GM19239 (cell line): ENCODE measurements at regions not wholly inside any gene's neighbourhood (a gene's known extent, or its start where the extent isn't known, plus 50 kb on each side); places are given as distances from the start of the nearest gene placed in this dataset.
"Not testable (repeated sequence)": the region's sequence is repeated elsewhere in the genome, so short reads cannot be mapped to it uniquely, and the experiment has no call there.

ENCODE experiments used
- DNase-seq: peaks from one replicate; pipeline ENCODE4 v3.0.0; 2011; ENCODE audit warnings: low spot score; ENCODE audit not compliant: insufficient read length
- FAIRE-seq: peaks from 2 replicates; lab custom pipeline; 2011; peaks lifted over from hg19 to GRCh38; lab: Jason Lieb, UNC

DNA sequence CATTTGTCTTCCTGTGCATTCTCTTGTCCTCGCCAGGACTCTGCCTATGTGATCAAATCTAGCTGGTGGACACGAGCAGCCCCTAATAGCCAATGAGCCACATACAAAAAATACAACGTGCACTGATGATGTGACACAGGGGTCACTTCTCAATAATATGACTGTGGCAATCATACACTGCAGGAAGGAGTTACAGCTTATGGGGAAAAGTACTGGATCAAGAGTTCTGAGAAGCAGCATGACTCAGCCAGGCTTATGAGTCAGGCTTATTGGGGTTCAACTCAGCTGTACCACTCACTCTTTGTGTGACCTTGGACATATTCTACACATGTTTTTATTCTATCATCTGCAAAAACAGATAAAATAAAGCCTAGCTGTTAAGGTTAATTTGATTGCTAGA is 889.4 kb upstream of the TENM4 start:
- FAIRE-seq (no peak), DNase-seq (no peak)

DNA sequence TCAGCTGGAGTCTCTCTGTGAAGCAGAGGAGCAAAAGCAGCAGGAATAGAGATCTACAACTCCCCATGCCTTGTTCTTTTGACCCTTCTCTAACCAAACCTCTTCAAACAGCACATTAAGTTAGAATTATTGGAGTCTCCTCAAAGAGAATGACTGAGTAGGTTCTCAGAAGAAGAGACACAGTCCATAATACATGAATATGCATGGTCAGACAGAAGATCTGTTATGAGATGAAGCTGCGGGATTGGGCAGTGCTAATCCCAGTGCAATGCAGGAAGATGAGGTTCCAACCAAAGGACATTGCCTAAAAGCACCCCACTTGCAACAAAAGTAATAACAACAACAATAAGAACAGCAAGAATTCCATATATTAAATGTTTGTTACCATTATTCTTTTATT is 887.9 kb upstream of the TENM4 start:
- FAIRE-seq (no peak), DNase-seq (no peak)

DNA sequence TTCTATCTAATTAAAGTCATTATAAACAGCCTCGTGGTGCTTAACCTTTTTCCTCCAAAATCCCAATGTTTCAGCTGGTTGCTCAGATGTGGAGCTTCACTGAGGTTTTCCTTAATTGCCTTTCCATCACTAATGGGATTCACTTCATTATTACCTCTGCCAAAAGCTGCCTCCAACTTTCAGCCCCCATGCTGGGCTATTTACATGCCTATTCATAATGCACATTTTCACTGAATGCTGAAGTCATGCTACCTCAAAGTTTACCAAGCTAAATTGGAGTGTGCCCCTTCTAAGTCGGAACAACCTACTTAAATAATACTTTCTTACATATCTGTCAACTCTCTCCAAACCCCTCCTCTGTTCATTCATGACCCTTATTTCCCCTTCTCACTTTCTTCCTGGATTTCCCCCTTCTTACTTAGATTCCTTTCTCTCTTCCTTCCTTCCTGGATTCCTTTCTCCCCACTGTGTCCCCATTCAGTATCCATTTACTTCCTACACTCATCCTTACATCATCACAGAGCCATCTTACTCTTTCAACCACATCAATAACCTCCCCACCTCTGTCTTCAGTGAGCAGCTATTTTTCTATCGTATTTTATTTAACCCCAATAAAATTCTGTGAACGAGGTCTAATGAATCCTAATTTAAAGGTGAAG is 887.3 kb upstream of the TENM4 start:
- FAIRE-seq (no peak), DNase-seq (no peak)

DNA sequence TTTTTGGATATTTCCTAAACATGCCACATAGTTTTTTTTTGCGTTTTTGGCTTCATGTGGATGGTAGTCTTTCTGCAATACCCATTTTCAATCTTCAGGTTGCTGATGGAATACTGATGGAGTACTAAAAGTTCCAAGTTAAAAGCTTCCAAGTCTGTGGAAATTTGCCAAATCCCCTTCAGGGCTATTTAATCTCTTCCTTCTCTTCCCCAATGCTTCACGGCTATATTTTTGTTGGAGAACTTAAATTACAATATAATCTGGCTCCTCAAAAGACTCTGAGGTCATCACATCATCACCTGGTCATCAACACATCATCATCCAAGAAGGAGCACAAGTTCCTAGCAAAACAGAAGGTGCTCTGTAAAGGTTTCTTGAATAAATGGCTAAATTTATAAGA is 881.0 kb upstream of the TENM4 start:
- FAIRE-seq (no peak), DNase-seq (no peak)

DNA sequence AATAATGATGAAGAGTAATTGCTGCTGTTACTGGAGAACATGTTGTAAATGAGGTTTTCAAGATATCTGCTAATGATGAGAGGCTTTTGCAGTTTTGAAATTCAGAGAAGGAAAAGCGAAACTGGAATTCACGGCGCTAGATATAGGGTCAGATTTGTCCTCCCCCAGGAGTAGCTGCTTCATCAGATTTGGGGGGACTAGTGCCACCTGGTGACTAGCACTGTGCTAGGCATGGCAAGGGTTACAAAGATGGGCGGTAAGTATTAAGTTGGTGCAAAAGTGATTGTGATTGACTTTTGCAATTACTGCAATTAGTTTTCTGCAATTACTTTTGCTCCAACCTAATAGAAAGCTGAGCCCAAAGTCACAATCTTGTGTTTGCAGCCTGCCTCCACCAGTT is 879.9 kb upstream of the TENM4 start:
- DNase-seq, result no peak
- no peak for FAIRE-seq

DNA sequence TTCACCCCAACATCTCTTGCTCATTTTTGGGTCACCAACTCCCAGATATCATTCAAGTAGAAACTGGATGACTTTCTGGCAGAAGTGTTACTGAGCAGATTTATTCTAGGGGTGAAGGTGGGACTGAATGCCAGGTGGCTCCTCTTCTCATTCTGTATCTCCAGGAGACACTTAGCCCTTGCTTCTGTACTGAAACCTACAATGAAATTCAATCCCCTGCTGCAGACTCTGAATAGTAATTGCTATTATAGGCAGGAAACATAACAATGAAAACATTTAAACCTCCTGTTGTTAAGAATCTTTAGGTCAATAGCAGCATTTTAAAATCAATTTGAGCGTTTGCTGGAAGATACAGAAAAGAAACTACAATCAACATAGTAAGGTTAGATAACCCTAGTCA is 879.4 kb upstream of the TENM4 start:
- FAIRE-seq (no peak), DNase-seq (no peak)

DNA sequence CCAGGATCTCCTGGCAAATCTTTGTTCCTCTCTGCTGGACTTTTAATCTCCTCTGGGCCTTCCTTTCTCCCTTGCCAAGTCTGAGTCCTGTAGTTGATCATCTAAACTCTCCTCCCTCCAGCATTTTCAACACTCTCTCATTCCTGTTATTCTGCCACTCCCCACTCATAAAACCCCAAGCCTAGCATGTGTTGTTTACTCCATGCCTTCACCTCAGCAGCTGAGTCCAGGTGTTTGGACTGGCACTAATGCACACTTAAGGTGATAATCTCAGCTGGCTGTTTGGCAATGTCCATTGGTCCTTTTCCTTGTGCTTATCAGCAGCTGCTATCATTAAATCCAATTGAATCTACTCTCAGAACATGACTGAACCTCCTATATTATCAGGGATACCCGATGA is 876.8 kb upstream of the TENM4 start:
- no peak for DNase-seq
- no peak for FAIRE-seq

DNA sequence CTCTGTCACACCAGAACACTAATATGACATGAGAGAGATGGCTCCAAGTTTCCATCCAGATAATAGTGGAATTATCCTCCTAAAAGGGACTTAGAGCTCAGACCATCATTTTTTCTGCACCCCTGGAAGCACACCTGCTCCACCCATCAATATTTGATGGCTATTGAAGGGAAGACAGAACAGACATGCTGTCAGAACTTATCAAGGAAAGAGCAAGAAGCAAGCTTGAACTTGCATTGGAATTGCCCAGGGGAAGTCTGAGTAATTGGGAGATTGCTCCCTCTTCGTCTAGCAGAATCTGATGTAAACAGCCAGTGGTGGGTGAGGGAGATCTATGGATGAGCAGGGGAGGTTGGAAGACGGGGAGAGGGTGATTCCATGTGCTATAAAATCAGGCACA is 874.4 kb upstream of the TENM4 start:
- DNase-seq, result no peak
- FAIRE-seq, result no peak

DNA sequence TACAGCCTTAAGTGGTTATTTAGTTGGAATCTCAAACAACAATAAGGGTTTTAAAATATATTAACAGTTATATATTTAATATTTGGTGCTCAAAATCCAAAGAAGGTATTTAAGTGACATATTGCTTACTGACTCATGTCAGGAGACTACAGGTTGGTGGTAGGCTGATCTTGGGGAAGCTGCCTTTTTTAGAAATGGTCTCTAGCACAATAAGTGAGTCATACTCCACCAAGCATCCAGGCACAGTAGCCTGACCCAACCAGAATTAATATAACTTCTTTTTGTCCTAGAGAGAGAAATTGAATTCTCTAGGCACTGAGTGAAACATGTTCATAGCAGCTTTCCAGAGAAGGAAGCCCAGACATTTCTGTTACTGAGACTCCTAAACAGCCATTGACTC is 868.5 kb upstream of the TENM4 start:
- no peak for DNase-seq

DNA sequence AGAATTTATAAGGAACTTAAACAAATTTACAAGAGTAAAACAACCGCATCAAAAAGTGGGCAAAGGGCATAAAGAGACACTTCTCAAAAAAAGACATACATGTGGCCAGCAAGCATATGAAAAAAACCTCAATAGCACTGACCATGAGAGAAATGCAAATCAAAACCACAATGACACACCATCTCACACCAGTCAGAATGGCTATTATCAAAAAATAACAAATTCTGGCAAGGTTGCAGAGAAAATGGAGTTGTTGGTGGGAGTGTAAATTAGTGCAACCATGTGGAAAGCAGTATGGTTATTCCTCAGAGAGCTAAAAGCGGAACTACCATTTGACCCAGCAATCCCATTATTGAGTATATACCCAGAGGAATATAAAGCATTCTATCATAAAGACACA is 866.8 kb upstream of the TENM4 start:
- DNase-seq (no peak), FAIRE-seq (no peak)

More for the DNA sequence above, 868.5 kb upstream of the TENM4 start:
- FAIRE-seq, result no peak

DNA sequence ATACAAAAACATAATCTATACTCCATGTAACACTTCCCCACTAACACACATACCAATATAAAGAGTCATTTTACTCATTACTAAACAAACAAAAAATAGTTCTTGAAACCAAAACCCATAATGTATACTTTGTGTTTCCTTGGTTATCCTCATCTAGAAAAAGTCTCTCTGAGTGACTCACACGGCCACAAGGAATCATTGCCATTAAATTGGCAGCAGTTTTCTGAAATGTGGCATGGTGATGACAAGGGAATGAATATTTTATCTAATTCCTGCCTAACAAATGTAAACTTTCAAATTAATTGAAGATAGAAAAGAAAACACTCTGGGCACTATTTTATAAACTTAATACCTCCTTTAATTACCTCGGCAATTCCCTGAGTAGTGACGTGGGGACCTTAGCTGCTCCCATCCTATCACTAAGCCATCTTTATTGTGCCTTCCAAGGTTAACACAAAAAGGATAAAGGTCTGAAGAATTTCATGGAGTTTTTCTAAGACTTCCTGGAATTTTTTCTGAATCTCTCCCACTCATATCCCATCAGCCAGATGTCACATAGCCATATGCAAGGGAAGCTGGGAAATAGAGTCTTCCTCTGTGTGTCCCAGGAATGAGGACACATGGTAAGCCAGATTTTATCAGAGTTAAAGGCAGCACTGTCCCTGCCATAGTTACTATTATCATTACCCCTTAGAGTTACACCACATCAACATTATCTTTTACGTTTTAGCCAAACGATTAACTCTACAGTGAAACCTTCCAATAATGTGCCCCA is 857.2 kb upstream of the TENM4 start:
- FAIRE-seq (no peak), DNase-seq (no peak)

DNA sequence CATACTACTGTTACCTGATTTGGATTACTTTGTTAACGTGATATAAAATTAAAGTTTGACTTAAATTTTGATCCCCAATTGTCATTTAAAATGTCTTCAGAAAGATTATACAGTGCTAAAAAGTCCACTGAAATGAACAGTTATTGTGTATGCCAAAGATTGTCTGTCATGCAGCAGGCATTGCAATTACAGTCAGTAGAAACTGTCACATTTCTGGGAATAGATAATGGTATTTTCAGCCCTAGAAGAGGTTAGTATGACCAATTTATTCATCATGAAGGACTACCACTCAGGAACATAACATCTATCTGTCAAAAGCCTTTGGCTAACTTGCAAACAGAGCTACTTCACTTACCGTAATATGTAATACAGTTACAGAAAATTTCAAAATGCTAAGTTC is 852.5 kb upstream of the TENM4 start:
- no peak for FAIRE-seq

DNA sequence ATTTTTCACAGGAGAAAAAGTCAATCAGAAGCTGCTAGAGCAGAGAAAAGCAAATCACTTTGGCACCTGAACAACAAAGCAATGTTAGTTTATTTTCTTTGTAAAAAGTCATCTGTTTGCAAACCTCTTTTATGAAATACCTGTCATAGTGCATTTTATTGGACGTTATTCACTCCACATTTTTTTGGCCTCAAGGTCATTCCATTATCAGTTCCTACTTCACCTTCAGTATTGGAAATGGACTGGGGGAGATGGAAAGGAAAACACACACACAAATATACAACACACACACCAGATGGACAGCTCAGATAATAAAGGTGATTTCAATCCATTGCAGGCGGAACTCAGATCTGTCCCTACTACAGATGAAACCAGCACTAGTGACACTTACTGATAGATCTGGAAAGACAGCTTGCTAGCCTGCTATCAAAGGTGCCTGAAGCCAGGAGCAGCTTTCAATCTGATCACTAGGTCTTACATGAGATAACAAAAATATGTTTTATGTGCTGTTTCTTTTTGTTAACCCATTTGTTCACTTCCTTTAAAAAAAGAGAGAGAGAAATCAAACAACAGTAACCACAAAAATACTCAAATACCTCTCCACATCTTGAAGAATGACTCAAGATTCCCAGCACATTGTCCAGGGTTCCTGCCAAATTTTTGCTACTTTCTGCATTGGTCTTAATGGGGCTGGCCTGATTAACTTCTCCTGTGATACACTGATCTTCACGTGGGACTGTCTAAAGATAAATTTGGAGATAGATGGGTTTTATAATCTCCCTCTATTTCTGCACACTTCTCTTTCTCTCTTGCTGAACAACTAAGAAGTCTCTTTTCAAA is 844.3 kb upstream of the TENM4 start:
- DNase-seq, result no peak
- no peak for FAIRE-seq

More for the DNA sequence above, 852.5 kb upstream of the TENM4 start:
- no peak for DNase-seq

DNA sequence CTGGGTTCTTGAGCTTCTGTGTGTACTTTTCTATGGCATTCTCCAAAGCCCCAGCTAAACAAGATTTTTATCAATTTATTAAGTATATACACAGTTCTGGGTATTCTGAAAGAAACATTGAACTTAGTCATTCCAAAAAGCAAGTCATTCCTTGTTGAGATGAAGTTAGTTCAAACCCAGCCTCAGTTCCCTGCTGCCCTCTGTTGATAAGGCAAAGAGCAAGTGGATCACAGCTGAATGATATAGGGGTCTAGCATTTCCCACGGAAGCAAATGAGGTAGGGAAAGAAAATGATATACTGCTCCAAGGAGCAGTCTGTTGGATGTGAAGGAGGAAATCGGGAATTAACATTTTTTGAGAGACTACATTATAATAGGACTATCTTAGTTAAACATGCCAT is 841.8 kb upstream of the TENM4 start:
- no peak for DNase-seq
- no peak for FAIRE-seq

DNA sequence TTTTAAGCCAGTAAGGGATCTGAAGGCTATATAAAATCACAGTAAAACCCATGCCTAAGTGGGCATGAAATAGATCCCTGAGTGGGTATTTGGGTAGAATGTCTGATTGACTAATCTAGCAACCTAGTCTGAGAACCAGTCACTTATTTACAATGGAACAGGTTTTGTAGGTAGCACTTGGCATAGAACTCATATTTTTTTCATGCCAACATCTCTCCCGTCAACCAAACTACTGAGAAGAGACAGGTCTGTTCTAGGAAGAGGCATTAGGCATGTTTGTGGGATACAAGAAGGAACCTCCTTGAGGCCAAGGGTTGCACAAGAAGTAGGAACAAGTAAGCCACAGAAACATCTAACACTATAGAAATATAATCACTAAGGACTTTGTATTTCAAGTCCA is 840.4 kb upstream of the TENM4 start:
- no peak for FAIRE-seq

DNA sequence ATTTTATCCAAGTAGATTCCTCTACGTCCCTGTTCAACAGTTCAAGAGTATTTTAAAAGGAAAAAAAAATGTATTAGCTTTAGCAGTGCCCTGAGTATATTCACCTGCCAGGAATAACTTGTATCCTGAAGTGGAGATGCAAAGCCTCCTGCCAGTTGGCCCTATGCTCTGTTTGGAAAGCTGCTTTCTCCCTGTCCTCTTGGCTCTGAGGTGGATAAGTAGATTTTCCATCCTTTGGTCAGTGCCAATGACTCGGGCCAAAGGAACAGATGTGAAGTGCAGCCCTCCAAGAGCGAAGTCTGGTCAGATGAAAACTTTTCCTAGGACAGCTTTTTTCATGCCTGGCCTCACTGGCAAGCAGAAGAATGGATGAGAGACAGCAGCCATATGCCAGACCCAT is 839.9 kb upstream of the TENM4 start:
- FAIRE-seq (no peak), DNase-seq (no peak)

More for the DNA sequence above, 840.4 kb upstream of the TENM4 start:
- DNase-seq, result no peak

DNA sequence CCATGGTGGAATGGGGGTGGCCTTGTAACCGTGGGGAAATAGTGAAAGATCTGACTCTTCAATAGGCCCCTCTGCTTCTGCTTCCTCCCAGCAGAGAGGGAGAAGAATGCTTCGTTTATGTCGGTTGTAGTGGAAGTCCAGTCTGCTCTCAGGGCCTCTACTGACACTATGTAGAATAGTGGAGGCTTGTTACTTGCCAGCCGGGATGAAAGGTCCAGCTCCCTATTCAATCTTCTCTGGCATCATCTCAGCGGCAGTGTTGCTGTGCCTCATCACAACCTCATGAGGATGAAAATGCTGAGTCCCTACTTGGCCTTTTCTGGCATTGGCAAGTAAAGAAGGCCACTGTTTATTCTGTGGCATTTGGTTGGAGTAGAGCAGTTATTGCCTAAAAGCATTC is 820.9 kb upstream of the TENM4 start:
- DNase-seq, result no peak
- FAIRE-seq, result no peak

DNA sequence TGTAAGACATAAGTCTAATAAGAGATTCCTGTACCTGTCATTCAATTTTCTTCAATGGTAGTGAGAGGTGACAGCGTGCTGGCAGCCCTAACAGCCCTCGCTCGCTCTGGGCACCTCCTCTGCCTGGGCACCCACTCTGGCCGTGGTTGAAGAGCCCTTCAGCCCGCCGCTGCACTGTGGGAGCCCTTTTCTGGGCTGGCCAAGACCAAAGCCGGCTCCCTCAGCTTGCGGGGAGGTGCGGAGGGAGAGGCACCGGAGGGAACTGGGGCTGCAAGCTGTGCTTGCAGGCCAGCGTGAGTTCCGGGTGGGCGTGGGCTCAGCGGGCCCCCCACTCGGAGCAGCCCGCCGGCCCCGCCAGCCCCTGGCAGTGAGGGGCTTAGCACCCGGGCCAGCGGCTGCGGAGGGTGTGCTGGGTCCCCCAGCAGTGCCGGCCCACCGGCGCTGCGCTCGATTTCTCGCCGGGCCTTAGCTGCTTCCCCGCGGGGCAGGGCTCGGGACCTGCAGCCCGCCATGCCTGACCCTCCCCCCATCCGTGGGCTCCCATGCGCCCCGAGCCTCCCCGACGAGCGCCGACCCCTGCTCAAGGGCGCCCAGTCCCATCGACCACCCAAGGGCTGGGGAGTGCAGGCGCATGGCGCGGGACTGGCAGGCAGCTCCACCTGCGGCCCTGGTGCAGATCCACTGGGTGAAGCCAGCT is 816.6 kb upstream of the TENM4 start:
- FAIRE-seq, DNase-seq: not testable (repeated sequence)

DNA sequence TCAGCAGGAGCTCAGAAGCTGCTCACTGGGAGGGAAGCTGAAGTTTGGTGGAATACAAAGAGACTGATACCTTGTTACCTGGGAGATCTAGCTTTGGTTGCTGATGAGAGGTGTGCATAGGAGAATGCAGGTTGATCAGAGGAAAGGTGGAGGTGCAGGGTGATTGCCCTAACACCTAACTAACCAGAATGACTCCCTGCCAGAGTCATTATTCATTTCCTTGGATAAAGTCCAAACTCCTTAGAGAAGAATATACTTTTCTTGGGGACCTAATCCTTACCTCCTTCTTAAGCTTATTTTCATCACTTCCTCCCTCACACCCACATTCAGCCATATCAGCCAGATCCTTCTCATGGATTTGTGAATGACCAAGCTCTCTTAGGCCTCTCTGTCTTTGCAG is 814.2 kb upstream of the TENM4 start:
- FAIRE-seq (no peak), DNase-seq (no peak)

DNA sequence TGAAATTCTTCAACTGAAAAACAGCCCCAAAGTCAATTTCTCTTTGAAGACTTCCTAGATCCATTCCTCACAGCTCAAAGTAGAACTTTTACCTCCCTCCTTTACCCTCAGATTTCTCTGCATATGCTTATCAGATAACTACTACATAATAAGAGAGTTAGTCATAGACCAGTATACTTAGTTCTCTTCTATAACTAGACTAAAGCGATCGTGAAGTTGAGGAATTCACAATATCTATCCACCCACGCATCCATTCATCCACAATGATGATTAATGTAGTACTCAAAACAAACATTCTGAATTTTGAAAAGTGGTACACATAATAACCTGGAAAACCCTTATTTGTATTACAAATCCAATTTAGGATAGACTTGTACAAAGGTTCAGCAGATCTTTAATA is 800.9 kb upstream of the TENM4 start:
- FAIRE-seq (no peak), DNase-seq (no peak)

DNA sequence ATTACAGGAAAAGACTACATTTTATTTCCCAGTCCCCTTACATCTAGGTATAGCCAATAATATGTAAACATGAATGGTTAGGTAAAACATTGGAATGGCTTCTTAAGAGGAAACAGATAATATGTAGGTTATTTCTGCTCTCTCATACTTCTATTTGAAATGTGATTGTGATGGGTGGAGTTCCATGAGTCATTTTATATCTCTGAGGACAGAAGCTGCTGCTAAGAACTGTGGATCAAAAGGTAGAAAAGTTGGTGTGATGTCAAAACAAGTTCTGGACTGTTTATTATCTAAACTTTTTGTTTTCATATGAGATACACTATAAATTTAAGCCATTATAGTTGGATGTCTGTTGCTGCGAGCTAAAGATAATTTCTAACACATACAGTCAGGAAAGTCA is 799.4 kb upstream of the TENM4 start:
- FAIRE-seq (no peak), DNase-seq (no peak)
